ENCODE measurements at regions not wholly inside any gene's neighbourhood (a gene's known extent, or its start where the extent isn't known, plus 50 kb on each side); places are given as distances from the start of the nearest gene placed in this dataset.

DNA sequence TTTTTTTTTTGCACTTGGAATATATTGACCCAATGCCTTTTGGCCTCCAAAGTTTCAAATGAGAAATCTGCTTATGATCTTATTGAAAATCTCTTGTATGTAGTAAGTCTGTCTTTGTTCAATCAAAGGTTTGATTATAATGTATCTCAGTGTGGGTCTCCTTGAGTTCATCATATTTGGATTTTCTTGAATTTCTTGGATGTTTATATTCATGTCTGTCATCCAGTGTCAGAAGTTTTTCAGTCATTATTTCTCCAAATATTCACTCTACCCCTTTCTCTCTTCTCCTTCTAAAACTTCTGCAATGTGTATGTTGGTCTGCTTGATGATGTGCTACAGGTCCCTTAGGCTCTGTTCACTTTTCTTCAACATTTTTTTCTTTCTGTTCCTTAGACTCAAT is 95.9 kb upstream of the PTPRK start:
- TF ChIP-seq, protein P1, sequence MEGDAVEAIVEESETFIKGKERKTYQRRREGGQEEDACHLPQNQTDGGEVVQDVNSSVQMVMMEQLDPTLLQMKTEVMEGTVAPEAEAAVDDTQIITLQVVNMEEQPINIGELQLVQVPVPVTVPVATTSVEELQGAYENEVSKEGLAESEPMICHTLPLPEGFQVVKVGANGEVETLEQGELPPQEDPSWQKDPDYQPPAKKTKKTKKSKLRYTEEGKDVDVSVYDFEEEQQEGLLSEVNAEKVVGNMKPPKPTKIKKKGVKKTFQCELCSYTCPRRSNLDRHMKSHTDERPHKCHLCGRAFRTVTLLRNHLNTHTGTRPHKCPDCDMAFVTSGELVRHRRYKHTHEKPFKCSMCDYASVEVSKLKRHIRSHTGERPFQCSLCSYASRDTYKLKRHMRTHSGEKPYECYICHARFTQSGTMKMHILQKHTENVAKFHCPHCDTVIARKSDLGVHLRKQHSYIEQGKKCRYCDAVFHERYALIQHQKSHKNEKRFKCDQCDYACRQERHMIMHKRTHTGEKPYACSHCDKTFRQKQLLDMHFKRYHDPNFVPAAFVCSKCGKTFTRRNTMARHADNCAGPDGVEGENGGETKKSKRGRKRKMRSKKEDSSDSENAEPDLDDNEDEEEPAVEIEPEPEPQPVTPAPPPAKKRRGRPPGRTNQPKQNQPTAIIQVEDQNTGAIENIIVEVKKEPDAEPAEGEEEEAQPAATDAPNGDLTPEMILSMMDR (IDR thresholded peaks at IDR 0.05) = no peak
- no peak for TF ChIP-seq POLR2A (IDR thresholded peaks at IDR 0.05)
